ENCODE measurements at regions not wholly inside any gene's neighbourhood (a gene's known extent, or its start where the extent isn't known, plus 50 kb on each side); places are given as distances from the start of the nearest gene placed in this dataset.
"Not testable (repeated sequence)": the region's sequence is repeated elsewhere in the genome, so short reads cannot be mapped to it uniquely, and the experiment has no call there.

GRCh38 chr9:38940501-38940900 lies 220.6 kb upstream of the FAM240B start:
- not testable (repeated sequence) for DNase-seq (ENCODE audit: low read depth)

GRCh38 chr9:38938637-38939036 lies 218.7 kb upstream of the FAM240B start:
- DNase-seq (ENCODE audit: low read depth) = not testable (repeated sequence)

GRCh38 chr9:38927970-38928369 lies 208.0 kb upstream of the FAM240B start:
- not testable (repeated sequence) for DNase-seq (ENCODE audit: low read depth)

GRCh38 chr9:38926565-38926964 lies 206.6 kb upstream of the FAM240B start:
- not testable (repeated sequence) for DNase-seq (ENCODE audit: low read depth)

- not testable (repeated sequence) for DNase-seq (ENCODE audit: low read depth)
Measured at GRCh38 chr9:38921253-38921652, 201.3 kb upstream of the FAM240B start.

- not testable (repeated sequence) for DNase-seq (ENCODE audit: low read depth)
Measured at GRCh38 chr9:38910629-38911028, 190.7 kb upstream of the FAM240B start.

- DNase-seq (ENCODE audit: low read depth) = not testable (repeated sequence)
Measured at GRCh38 chr9:38904719-38905118, 184.8 kb upstream of the FAM240B start.

GRCh38 chr9:38901534-38902177 lies 181.7 kb upstream of the FAM240B start:
- not testable (repeated sequence) for DNase-seq (ENCODE audit: low read depth)

GRCh38 chr9:38896404-38896803 lies 176.5 kb upstream of the FAM240B start:
- DNase-seq (ENCODE audit: low read depth) = not testable (repeated sequence)

- not testable (repeated sequence) for DNase-seq (ENCODE audit: low read depth)
Measured at GRCh38 chr9:38895227-38895626, 175.3 kb upstream of the FAM240B start.

GRCh38 chr9:38892539-38893232 lies 172.8 kb upstream of the FAM240B start:
- not testable (repeated sequence) for DNase-seq (ENCODE audit: low read depth)

- DNase-seq (ENCODE audit: low read depth) = not testable (repeated sequence)
Measured at GRCh38 chr9:38886076-38886475, 166.1 kb upstream of the FAM240B start.

- DNase-seq (ENCODE audit: low read depth) = not testable (repeated sequence)
Measured at GRCh38 chr9:38875616-38876015, 155.7 kb upstream of the FAM240B start.

- DNase-seq (ENCODE audit: low read depth) = not testable (repeated sequence)
Measured at GRCh38 chr9:38871282-38871940, 151.5 kb upstream of the FAM240B start.

GRCh38 chr9:38859827-38860226 lies 139.9 kb upstream of the FAM240B start:
- not testable (repeated sequence) for DNase-seq (ENCODE audit: low read depth)

- not testable (repeated sequence) for DNase-seq (ENCODE audit: low read depth)
Measured at GRCh38 chr9:38848966-38849365, 129.0 kb upstream of the FAM240B start.

- not testable (repeated sequence) for DNase-seq (ENCODE audit: low read depth)
Measured at GRCh38 chr9:38840213-38840612, 120.3 kb upstream of the FAM240B start.

GRCh38 chr9:38833706-38834105 lies 113.8 kb upstream of the FAM240B start:
- DNase-seq (ENCODE audit: low read depth) = not testable (repeated sequence)

GRCh38 chr9:38813855-38814254 lies 93.9 kb upstream of the FAM240B start:
- DNase-seq (ENCODE audit: low read depth) = not testable (repeated sequence)

- DNase-seq (ENCODE audit: low read depth) = not testable (repeated sequence)
Measured at GRCh38 chr9:38807919-38808459, 88.1 kb upstream of the FAM240B start.

- no peak for DNase-seq (ENCODE audit: low read depth)
Measured at GRCh38 chr9:38771593-38771992, 51.7 kb upstream of the FAM240B start.

Data from iris pigment epithelial cell (primary cell).